A549 (cell line): ENCODE measurements at regions not wholly inside any gene's neighbourhood (a gene's known extent, or its start where the extent isn't known, plus 50 kb on each side); places are given as distances from the start of the nearest gene placed in this dataset.

Experiments
- ATAC-seq, 2 experiments: fragments of 200-7000 bp in 1 of 2; fragments of >200 bp in 1 of 2; cut with Nextera tagmentation in 1 of 2; cut with Tn5 transposase in 1 of 2; 3 replicates each; pipeline versions ENCODE4 v1.8.0 to v1.9.1; 2018 to 2020; ENCODE audit warnings: mild to moderate bottlenecking in 1 of 2, moderate library complexity in 1 of 2
- CTCF ChIA-PET: fragments of 300-600 bp; sonication (Branson Sonifier 250); formaldehyde crosslinking; extraction: SDS; loops from one replicate; lab custom pipeline; 2021; ENCODE audit warnings: antibody characterized with exemption, inconsistent platforms; lab: Yijun Ruan, JAX
- POLR2A ChIA-PET: fragments of 350-600 bp; formaldehyde crosslinking; extraction: SDS; loops from one replicate; lab custom pipeline; 2021; ENCODE audit warnings: antibody characterized with exemption, inconsistent platforms; lab: Yijun Ruan, JAX
- DNase-seq, 2 experiments: peaks; one replicate each; pipeline versions ENCODE4 v3.0.0 to v3.0.0-alpha.2; 2011 to 2016; ENCODE audit warnings: low read depth in 1 of 2, low spot score in 1 of 2
- FAIRE-seq: peaks from 2 replicates; lab custom pipeline; 2011; peaks lifted over from hg19 to GRCh38; lab: Jason Lieb, UNC
- H3K27ac ChIP-seq, 2 experiments: fragments of >200 bp; sonication (Bioruptor Twin); formaldehyde crosslinking; 3 replicates each; pipeline ENCODE4 v1.5.1; 2016 to 2017
- H3K4me1 ChIP-seq: fragments of >200 bp; sonication (Bioruptor Twin); formaldehyde crosslinking; 3 replicates; pipeline ENCODE4 v1.6.1; 2016
- H3K4me2 ChIP-seq: fragments of >200 bp; sonication (Bioruptor Twin); formaldehyde crosslinking; 3 replicates; pipeline ENCODE4 v1.6.1; 2016
- H3K4me3 ChIP-seq: fragments of >200 bp; sonication (Bioruptor Twin); formaldehyde crosslinking; 3 replicates; pipeline ENCODE4 v1.5.1; 2016
- H3K9me3 ChIP-seq: fragments of >200 bp; sonication (Bioruptor Twin); formaldehyde crosslinking; 3 replicates; pipeline ENCODE4 v1.6.1; 2016
- ATOH8 ChIP-seq: fragments of 250-450 bp; sonication (Bioruptor Pico); IDR thresholded peaks from 2 replicates; pipeline ENCODE4 v1.5.0; 2020; ENCODE audit warnings: low read depth, mild to moderate bottlenecking, moderate library complexity
- BHLHE40 ChIP-seq: IDR thresholded peaks from 2 replicates; pipeline ENCODE4 v1.6.1; 2012; ENCODE audit warnings: low read depth, low read length, inconsistent platforms
- CBX8 ChIP-seq: fragments of 200-600 bp; sonication (generic); IDR thresholded peaks from 2 replicates; pipeline ENCODE4 v1.6.1; 2016
- CEBPB ChIP-seq, 2 experiments: fragments of >200 bp in 1 of 2; sonication (Bioruptor Twin) in 1 of 2; formaldehyde crosslinking in 1 of 2; IDR thresholded peaks; 2 replicates each; pipeline ENCODE4 v1.6.1; 2012 to 2016
- CHD2 ChIP-seq: fragments of 150-350 bp; IDR thresholded peaks from 2 replicates; pipeline ENCODE4 v1.6.1; 2014; ENCODE audit warnings: low read length; ENCODE audit not compliant: partially characterized antibody
- CTCF ChIP-seq: fragments of >200 bp; sonication (Bioruptor Twin); formaldehyde crosslinking; IDR thresholded peaks from 3 replicates; pipeline ENCODE4 v1.5.1; 2016
- E2F6 ChIP-seq: IDR thresholded peaks from 2 replicates; pipeline ENCODE4 v1.6.1; 2012; ENCODE audit warnings: low read depth, borderline replicate concordance
- EHMT2 ChIP-seq: fragments of 200-600 bp; sonication (generic); IDR thresholded peaks from 2 replicates; pipeline ENCODE4 v1.6.1; 2016; ENCODE audit warnings: antibody characterized with exemption, low read depth, mild to moderate bottlenecking, moderate library complexity
- HES2 ChIP-seq: fragments of >200 bp; sonication (Bioruptor Twin); formaldehyde crosslinking; IDR thresholded peaks from 2 replicates; pipeline ENCODE4 v1.6.1; 2016
- HEYL ChIP-seq: fragments of 250-450 bp; sonication (Bioruptor Pico); IDR thresholded peaks from 2 replicates; pipeline ENCODE4 v1.8.0; 2021; ENCODE audit warnings: mild to moderate bottlenecking, moderate library complexity
- HOXB13 ChIP-seq: fragments of 250-450 bp; sonication (Bioruptor Pico); IDR thresholded peaks from 2 replicates; pipeline ENCODE4 v1.5.0; 2020; ENCODE audit warnings: low read depth, mild to moderate bottlenecking, moderate library complexity
- KDM5A ChIP-seq: fragments of 200-600 bp; sonication (generic); IDR thresholded peaks from 2 replicates; pipeline ENCODE4 v1.6.1; 2016; ENCODE audit warnings: antibody characterized with exemption, mild to moderate bottlenecking
- MAFK ChIP-seq: fragments of 450-650 bp; IDR thresholded peaks from 2 replicates; pipeline ENCODE4 v1.6.1; 2014; ENCODE audit not compliant: partially characterized antibody
- MAX ChIP-seq: IDR thresholded peaks from 2 replicates; pipeline ENCODE4 v1.6.1; 2012
- MAZ ChIP-seq: fragments of 150-350 bp; IDR thresholded peaks from 2 replicates; pipeline ENCODE4 v1.6.1; 2014; ENCODE audit warnings: antibody characterized with exemption, low read depth, low read length, borderline replicate concordance
- NFE2L2 ChIP-seq: fragments of 150-350 bp; conservative IDR thresholded peaks from 2 replicates; pipeline ENCODE4 v1.6.1; 2014; ENCODE audit warnings: low read length
- NPAS2 ChIP-seq: fragments of 250-450 bp; sonication (Bioruptor Pico); IDR thresholded peaks from 2 replicates; pipeline ENCODE4 v1.8.0; 2022; ENCODE audit warnings: mild to moderate bottlenecking, moderate library complexity, borderline replicate concordance
- NR3C1 ChIP-seq: fragments of >200 bp; sonication (Bioruptor Twin); formaldehyde crosslinking; IDR thresholded peaks from 3 replicates; pipeline ENCODE4 v1.6.1; 2017
- PBX3 ChIP-seq: IDR thresholded peaks from 2 replicates; pipeline ENCODE4 v1.6.1; 2012
- POLR2A ChIP-seq: IDR thresholded peaks from 2 replicates; pipeline ENCODE4 v1.6.1; 2012; ENCODE audit warnings: mild to moderate bottlenecking, low read length
- POLR2AphosphoS2 ChIP-seq: conservative IDR thresholded peaks from 2 replicates; pipeline ENCODE4 v1.6.1; 2012; ENCODE audit warnings: low read length, improper control_type of control experiment, inconsistent platforms
- RAD21 ChIP-seq, 2 experiments: fragments of >200 bp in 1 of 2; sonication (Bioruptor Twin) in 1 of 2; formaldehyde crosslinking in 1 of 2; IDR thresholded peaks in 1 of 2; conservative IDR thresholded peaks in 1 of 2; 2 replicates in 1 of 2; 3 replicates in 1 of 2; pipeline ENCODE4 v1.6.1; 2012 to 2018; ENCODE audit warnings: inconsistent platforms in 1 of 2
- RNF2 ChIP-seq: fragments of 200-600 bp; sonication (generic); IDR thresholded peaks from 2 replicates; pipeline ENCODE4 v1.6.1; 2016; ENCODE audit warnings: low read depth, mild to moderate bottlenecking, antibody characterized with exemption, moderate library complexity, borderline replicate concordance
- SMC3 ChIP-seq: fragments of >200 bp; sonication (Bioruptor Twin); formaldehyde crosslinking; IDR thresholded peaks from 3 replicates; pipeline ENCODE4 v1.6.1; 2018; ENCODE audit warnings: inconsistent platforms
- SREBF2 ChIP-seq: fragments of 450-650 bp; IDR thresholded peaks from 2 replicates; pipeline ENCODE4 v1.6.1; 2014; ENCODE audit warnings: mild to moderate bottlenecking, moderate library complexity
- TFCP2L1 ChIP-seq: fragments of 250-450 bp; sonication (Bioruptor Pico); IDR thresholded peaks from 2 replicates; pipeline ENCODE4 v1.5.0; 2021; ENCODE audit warnings: mild to moderate bottlenecking
- TP53 ChIP-seq: fragments of 250-450 bp; sonication (Bioruptor Pico); IDR thresholded peaks from 2 replicates; pipeline ENCODE4 v1.5.0; 2021; ENCODE audit warnings: mild to moderate bottlenecking, moderate library complexity
- ZFP36 ChIP-seq: fragments of 450-650 bp; IDR thresholded peaks from 2 replicates; pipeline ENCODE4 v1.6.1; 2014; ENCODE audit warnings: borderline replicate concordance; ENCODE audit not compliant: partially characterized antibody
- ZNF302 ChIP-seq: fragments of 250-450 bp; sonication (Bioruptor Pico); IDR thresholded peaks from 2 replicates; pipeline ENCODE4 v1.9.0; 2021; ENCODE audit warnings: inconsistent platforms, mild to moderate bottlenecking, moderate library complexity
- WGBS: methylation state at CpG from one replicate; pipeline ENCODE4 v1.1.6; 2017; ENCODE audit errors: missing lambda C conversion rate; 5-methylcytosine and 5-hydroxymethylcytosine counted together

- DNase-seq: no peak
- POLR2A ChIA-PET: no interaction called here
- no peak for TF ChIP-seq MAX
- no peak for TF ChIP-seq CHD2
- TF ChIP-seq TP53 (CRISPR knock-in tag): no peak
- TF ChIP-seq PBX3: no peak
- TF ChIP-seq TFCP2L1 (CRISPR knock-in tag): no peak
- TF ChIP-seq HEYL (CRISPR knock-in tag): no peak
- no peak for TF ChIP-seq EHMT2
- TF ChIP-seq NFE2L2: no peak
- no peak for TF ChIP-seq RAD21 (conservative IDR thresholded peaks at IDR 0.05 in 1 of 2, IDR thresholded peaks at IDR 0.05 in 1 of 2)
- no peak for TF ChIP-seq MAZ
Observed at GRCh38 chr10:65408401-65408800, 1517.4 kb upstream of the LRRTM3 start.

GRCh38 chr10:65413001-65413400 lies 1512.8 kb upstream of the LRRTM3 start:
- 90% methylated on average over 2 of the region's 2 CpGs for WGBS
- Histone ChIP-seq H3K4me2 (no peak overlapping the region), H3K27ac (no peak overlapping the region), H3K4me1 (no peaks in the 10 kb centered on the region), H3K4me3 (no peak overlapping the region), H3K9me3 (peaks cover 4% of the 10 kb centered on the region; the same call in 2 of the 3 replicates)
- DNase-seq: no peak
- POLR2A ChIA-PET: no interaction called here
- no peak for ATAC-seq
- FAIRE-seq: no peak
- CTCF ChIA-PET: no interaction called here
- TF ChIP-seq ATOH8 (CRISPR knock-in tag) (no peak), CHD2 (no peak), HOXB13 (CRISPR knock-in tag) (no peak), POLR2AphosphoS2 (no peak), NR3C1 (no peak), NFE2L2 (no peak), MAX (no peak), SREBF2 (no peak), KDM5A (no peak), POLR2A (no peak), SMC3 (no peak), MAZ (no peak), CBX8 (no peak), ZNF302 (CRISPR knock-in tag) (no peak), E2F6 (no peak), NPAS2 (CRISPR knock-in tag) (no peak)

More at GRCh38 chr10:65408401-65408800, 1517.4 kb upstream of the LRRTM3 start:
- H3K27ac ChIP-seq: no peak overlapping the region
- WGBS: 70% methylated on average over 2 of the region's 2 CpGs
- CTCF ChIA-PET: no interaction called here
- H3K4me3 ChIP-seq: no peak overlapping the region
- no peaks in the 10 kb centered on the region for H3K4me1 ChIP-seq
- ATAC-seq (no peak), FAIRE-seq (no peak)
- no peaks in the 10 kb centered on the region for H3K9me3 ChIP-seq
- no peak overlapping the region for H3K4me2 ChIP-seq

GRCh38 chr10:65415318-65415717 lies 1510.5 kb upstream of the LRRTM3 start:
- H3K27ac ChIP-seq: no peak overlapping the region
- H3K4me3 ChIP-seq: no peak overlapping the region
- H3K9me3 ChIP-seq: peaks cover 7% of the 10 kb centered on the region; the same call in 2 of the 3 replicates
- no peak for DNase-seq
- ChIA-PET CTCF (interaction anchor here (0.6 kb wide), 1 partner anchor 196 kb away, joined by 4 read pairs; no protein-coding TSS in a partner anchor), POLR2A (no interaction called here)
- H3K4me2 ChIP-seq: no peak overlapping the region
- TF ChIP-seq NR3C1 (no peak), HES2 (no peak), CTCF (no peak), CEBPB (IDR thresholded peaks at IDR 0.05) (no peak), ZFP36 (no peak), MAX (no peak), MAZ (no peak), BHLHE40 (no peak), MAFK (no peak), E2F6 (no peak), RNF2 (no peak)
- FAIRE-seq: no peak
- no peak for ATAC-seq
- peaks cover 17% of the 10 kb centered on the region for H3K4me1 ChIP-seq
